HUES64 (cell line): ENCODE measurements at regions not wholly inside any gene's neighbourhood (a gene's known extent, or its start where the extent isn't known, plus 50 kb on each side); places are given as distances from the start of the nearest gene placed in this dataset.

Experiments used
- H3K27ac ChIP-seq: 2 replicates; pipeline ENCODE4 v1.7.0; 2013; ENCODE audit warnings: low read depth, low read length, inconsistent platforms
- H3K27me3 ChIP-seq: 2 replicates; pipeline ENCODE4 v1.6.1; 2013; ENCODE audit warnings: mild to moderate bottlenecking, low read length; ENCODE audit not compliant: insufficient read depth
- H3K36me3 ChIP-seq: 2 replicates; pipeline ENCODE4 v1.6.1; 2013; ENCODE audit warnings: mild to moderate bottlenecking, low read length; ENCODE audit not compliant: insufficient read depth
- H3K4me1 ChIP-seq: 2 replicates; pipeline ENCODE4 v1.6.1; 2013; ENCODE audit warnings: mild to moderate bottlenecking, low read length, moderate library complexity; ENCODE audit not compliant: insufficient read depth
- H3K4me3 ChIP-seq: 2 replicates; pipeline ENCODE4 v1.5.1; 2013; ENCODE audit warnings: mild to moderate bottlenecking, low read length, moderate library complexity
- H3K9ac ChIP-seq: 2 replicates; pipeline ENCODE4 v1.6.1; 2013; ENCODE audit warnings: mild to moderate bottlenecking, low read depth, low read length
- H3K9me3 ChIP-seq: 2 replicates; pipeline ENCODE4 v1.6.1; 2013; ENCODE audit warnings: low read depth, low read length; ENCODE audit not compliant: insufficient read depth
- WGBS: fragments of 150-250, 120-280 bp; methylation state at CpG from one replicate; pipeline ENCODE4 v1.1.7; 2013; ENCODE audit warnings: missing lambda C conversion rate; 5-methylcytosine and 5-hydroxymethylcytosine counted together

- Histone ChIP-seq H3K4me1 (0 out of 2 replicates have a peak, but pooled peaks cover 3% of the 10 kb centered on the region), H3K4me3 (no peak overlapping the region), H3K27ac (no peak overlapping the region), H3K9me3 (no peaks in the 10 kb centered on the region), H3K9ac (no peak overlapping the region), H3K27me3 (no peaks in the 10 kb centered on the region), H3K36me3 (no peaks in the 10 kb centered on the region; the same call in 1 of the 2 replicates)
These were observed 650.0 kb upstream of the HTR2C start for GRCh38 chrX:113933931-113934330.

GRCh38 chrX:113929004-113929403 lies 654.9 kb upstream of the HTR2C start:
- WGBS = 30% methylated on average over 3 of the region's 3 CpGs
- Histone ChIP-seq H3K36me3 (no peaks in the 10 kb centered on the region; the same call in 1 of the 2 replicates), H3K9me3 (peaks cover 3% of the 10 kb centered on the region; the same call in 1 of the 2 replicates), H3K9ac (no peak overlapping the region), H3K27me3 (no peaks in the 10 kb centered on the region), H3K4me3 (no peak overlapping the region), H3K27ac (peak overlapping the region; percentile 44; the same call in 1 of the 2 replicates), H3K4me1 (peaks cover 7% of the 10 kb centered on the region; the same call in 1 of the 2 replicates)

DNA sequence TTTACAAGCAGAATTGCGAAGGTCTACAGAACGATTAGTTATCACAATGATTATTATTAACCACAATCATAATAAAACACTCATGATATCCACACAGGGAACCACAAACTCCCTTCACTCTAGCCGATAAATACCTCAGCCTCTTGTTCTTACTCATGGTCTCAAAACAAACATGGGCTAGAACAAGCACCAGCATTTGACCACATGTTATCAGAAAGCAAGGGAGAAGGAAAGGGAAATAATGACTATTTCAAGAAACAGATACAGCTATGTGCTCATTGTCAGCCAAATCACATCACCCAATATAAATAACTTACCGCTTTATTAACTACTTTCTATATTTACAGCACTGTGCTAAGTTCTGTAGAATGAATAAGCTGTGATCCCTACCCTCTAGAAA lies 663.2 kb upstream of the HTR2C start:
- Histone ChIP-seq H3K27me3 (no peaks in the 10 kb centered on the region), H3K4me3 (no peak overlapping the region), H3K9me3 (no peaks in the 10 kb centered on the region), H3K36me3 (no peaks in the 10 kb centered on the region), H3K27ac (no peak overlapping the region), H3K4me1 (no peaks in the 10 kb centered on the region), H3K9ac (no peak overlapping the region)
- WGBS = 98% methylated on average over 3 of the region's 4 CpGs

DNA sequence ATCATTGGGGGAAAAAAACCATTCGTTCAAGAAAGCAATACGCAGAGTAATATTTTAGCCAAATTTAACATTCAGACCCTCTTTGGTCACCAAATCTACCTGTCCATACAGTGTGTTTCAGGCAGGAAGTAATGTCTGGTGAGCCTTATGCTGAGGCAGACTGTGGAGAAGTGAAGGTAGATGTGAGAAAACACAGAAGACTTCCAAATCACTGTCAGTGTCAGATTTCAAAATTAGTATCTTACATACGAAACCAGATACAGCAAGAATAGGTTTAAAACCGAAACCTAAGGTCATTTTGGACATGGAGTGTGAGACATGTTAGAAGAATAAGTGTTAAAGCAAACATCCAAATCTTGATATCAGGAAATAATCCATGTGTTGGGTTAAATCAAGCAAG lies 664.5 kb upstream of the HTR2C start:
- Histone ChIP-seq H3K9me3 (no peaks in the 10 kb centered on the region), H3K27me3 (no peaks in the 10 kb centered on the region), H3K36me3 (no peaks in the 10 kb centered on the region), H3K9ac (no peak overlapping the region), H3K4me3 (no peak overlapping the region), H3K4me1 (no peaks in the 10 kb centered on the region), H3K27ac (no peak overlapping the region)
- WGBS = 100% methylated on average over 2 of the region's 4 CpGs

DNA sequence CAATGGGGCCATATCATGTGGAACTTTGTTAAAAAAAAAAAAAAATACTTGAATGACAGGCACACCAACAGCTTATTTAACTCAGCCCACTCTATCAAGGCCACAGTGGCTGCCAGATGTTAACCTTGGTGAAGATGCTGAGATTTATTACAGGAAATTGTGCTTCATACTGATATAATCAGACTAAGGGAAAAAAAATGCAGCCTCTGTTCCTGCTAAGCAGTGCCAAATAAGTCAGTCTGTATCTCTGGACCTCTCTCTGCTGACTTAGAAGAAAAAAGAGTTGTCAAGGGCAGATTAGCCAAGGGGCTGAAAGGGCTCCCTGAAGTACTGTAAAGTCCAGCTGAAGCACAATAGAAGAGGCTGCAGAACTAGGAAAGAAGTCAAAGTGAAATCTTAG lies 677.7 kb upstream of the HTR2C start:
- Histone ChIP-seq H3K9me3 (no peaks in the 10 kb centered on the region), H3K36me3 (no peaks in the 10 kb centered on the region), H3K27ac (no peak overlapping the region), H3K9ac (no peak overlapping the region), H3K27me3 (no peaks in the 10 kb centered on the region), H3K4me1 (peaks cover 4% of the 10 kb centered on the region; the same call in 1 of the 2 replicates), H3K4me3 (no peak overlapping the region)

GRCh38 chrX:113892891-113893290 lies 691.0 kb upstream of the HTR2C start:
- Histone ChIP-seq H3K36me3 (no peaks in the 10 kb centered on the region), H3K4me3 (no peak overlapping the region), H3K9me3 (no peaks in the 10 kb centered on the region), H3K4me1 (no peaks in the 10 kb centered on the region), H3K27me3 (no peaks in the 10 kb centered on the region), H3K27ac (no peak overlapping the region), H3K9ac (no peak overlapping the region)
- 100% methylated on average over 3 of the region's 5 CpGs for WGBS

DNA sequence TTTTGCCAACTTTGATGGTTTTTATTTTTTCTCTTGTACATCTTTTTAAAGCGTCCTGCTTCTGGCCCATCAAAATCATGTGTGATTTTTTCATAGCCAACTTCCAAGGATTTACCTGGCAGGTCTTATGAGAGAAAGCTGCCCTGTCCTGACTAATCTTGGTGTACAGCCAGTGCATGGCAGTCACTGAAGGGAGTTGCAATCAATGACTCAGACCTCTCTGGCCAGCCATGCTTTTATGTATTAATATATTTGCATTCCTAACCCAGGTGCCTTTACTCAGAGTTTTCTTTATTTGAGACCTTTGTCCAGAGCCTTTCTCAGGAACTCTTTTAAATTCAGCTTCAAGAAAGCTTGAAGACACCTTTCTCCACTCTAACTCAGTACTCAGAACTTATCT lies 691.5 kb upstream of the HTR2C start:
- no peaks in the 10 kb centered on the region for H3K9me3 ChIP-seq
- no peak overlapping the region for H3K9ac ChIP-seq
- 100% methylated on average over 1 of the region's 1 CpG for WGBS
- H3K4me1 ChIP-seq = no peaks in the 10 kb centered on the region
- H3K27ac ChIP-seq = no peak overlapping the region
- no peaks in the 10 kb centered on the region for H3K27me3 ChIP-seq
- no peaks in the 10 kb centered on the region for H3K36me3 ChIP-seq
- no peak overlapping the region for H3K4me3 ChIP-seq

GRCh38 chrX:113873056-113873455 lies 710.8 kb upstream of the HTR2C start:
- H3K9ac ChIP-seq = no peak overlapping the region
- no peak overlapping the region for H3K27ac ChIP-seq
- H3K4me1 ChIP-seq = peaks cover 4% of the 10 kb centered on the region; the same call in 1 of the 2 replicates
- no peak overlapping the region for H3K4me3 ChIP-seq
- H3K36me3 ChIP-seq = no peaks in the 10 kb centered on the region; the same call in 1 of the 2 replicates
- 94% methylated on average over 3 of the region's 3 CpGs for WGBS
- no peaks in the 10 kb centered on the region for H3K27me3 ChIP-seq
- no peaks in the 10 kb centered on the region for H3K9me3 ChIP-seq

GRCh38 chrX:113868711-113869110 lies 715.2 kb upstream of the HTR2C start:
- no peak overlapping the region for H3K27ac ChIP-seq
- no peak overlapping the region for H3K4me3 ChIP-seq
- no peak overlapping the region for H3K9ac ChIP-seq
- H3K27me3 ChIP-seq = no peaks in the 10 kb centered on the region
- peaks cover 6% of the 10 kb centered on the region; the same call in 1 of the 2 replicates for H3K4me1 ChIP-seq
- H3K9me3 ChIP-seq = no peaks in the 10 kb centered on the region
- H3K36me3 ChIP-seq = no peaks in the 10 kb centered on the region; the same call in 1 of the 2 replicates
- 80% methylated on average over 1 of the region's 3 CpGs for whole genome bisulfite sequencing

- H3K9ac ChIP-seq = no peak overlapping the region
- H3K36me3 ChIP-seq = no peaks in the 10 kb centered on the region; the same call in 1 of the 2 replicates
- no peaks in the 10 kb centered on the region for H3K27me3 ChIP-seq
- peaks cover 6% of the 10 kb centered on the region; the same call in 1 of the 2 replicates for H3K4me1 ChIP-seq
- H3K4me3 ChIP-seq = no peak overlapping the region
- no peak overlapping the region for H3K27ac ChIP-seq
- no peaks in the 10 kb centered on the region for H3K9me3 ChIP-seq
- WGBS = 46% methylated on average over 5 of the region's 5 CpGs
These were observed 715.7 kb upstream of the HTR2C start for GRCh38 chrX:113868177-113868576.

DNA sequence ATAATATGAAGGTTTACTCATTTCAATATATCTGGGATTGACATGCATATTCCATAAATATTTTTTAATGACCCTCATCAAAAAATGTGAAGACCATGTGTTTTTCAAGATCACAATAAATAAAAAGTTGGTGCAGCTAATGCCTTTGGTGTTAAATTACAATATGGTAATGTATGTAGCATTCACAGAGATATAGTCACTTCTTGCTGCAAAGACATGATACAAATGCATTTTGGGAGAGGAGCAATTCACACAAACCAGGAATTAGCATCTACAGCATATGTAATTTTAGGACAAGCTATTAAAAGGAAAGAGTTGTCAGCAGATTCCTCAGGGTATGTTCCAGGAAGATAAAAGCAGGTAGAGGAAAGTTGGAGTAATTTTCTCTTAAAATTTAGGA lies 734.5 kb upstream of the HTR2C start:
- Histone ChIP-seq H3K27me3 (no peaks in the 10 kb centered on the region), H3K4me1 (no peaks in the 10 kb centered on the region), H3K9me3 (no peaks in the 10 kb centered on the region), H3K27ac (no peak overlapping the region), H3K4me3 (no peak overlapping the region), H3K36me3 (no peaks in the 10 kb centered on the region; the same call in 1 of the 2 replicates), H3K9ac (no peak overlapping the region)
